CMK (cell line): ENCODE measurements at regions not wholly inside any gene's neighbourhood (a gene's known extent, or its start where the extent isn't known, plus 50 kb on each side); places are given as distances from the start of the nearest gene placed in this dataset.
A peak's percentile ranks its signal among the peaks of the same experiment; 100 is the strongest.

Source experiments
- DNase-seq: peaks from one replicate; pipeline ENCODE4 v3.0.0-alpha.2; 2010; ENCODE audit warnings: low read depth

DNA sequence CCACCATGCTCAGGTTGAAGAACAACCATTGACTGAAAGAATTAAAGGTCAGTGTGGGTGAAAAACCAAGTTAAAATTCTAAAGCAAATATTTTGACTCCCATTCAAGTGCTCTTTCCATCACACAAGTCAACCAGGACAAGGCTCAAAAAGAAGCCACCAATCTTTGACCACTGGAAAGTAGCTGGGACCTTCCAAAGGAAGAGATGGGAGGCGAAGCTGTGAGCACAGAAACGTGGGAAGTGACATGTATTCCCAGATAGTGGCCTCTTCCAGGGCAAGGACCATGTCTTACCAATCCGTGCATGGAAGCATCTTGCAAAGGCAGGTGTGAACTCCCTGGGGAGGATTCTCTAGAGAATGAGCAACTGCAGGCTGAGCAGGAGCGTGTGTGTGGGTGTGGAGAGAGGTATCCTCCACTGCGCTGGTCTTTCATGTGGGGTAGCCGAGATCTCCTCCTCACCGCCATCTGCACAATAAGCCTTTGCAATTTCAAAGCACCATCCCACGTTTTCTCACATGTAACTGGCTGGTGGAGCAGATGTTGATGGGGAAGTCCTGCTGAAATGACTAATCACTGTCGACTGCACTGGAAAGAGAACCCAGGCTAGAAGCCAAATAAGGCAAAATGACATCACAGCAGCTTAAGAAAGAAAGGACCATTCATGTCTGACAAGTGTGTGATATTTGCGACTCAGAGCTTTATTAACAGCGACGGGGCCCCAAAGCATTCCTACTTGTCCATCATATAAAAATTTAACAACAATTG, 189.4 kb upstream of the RREB1 start:
- no peak for DNase-seq

DNA sequence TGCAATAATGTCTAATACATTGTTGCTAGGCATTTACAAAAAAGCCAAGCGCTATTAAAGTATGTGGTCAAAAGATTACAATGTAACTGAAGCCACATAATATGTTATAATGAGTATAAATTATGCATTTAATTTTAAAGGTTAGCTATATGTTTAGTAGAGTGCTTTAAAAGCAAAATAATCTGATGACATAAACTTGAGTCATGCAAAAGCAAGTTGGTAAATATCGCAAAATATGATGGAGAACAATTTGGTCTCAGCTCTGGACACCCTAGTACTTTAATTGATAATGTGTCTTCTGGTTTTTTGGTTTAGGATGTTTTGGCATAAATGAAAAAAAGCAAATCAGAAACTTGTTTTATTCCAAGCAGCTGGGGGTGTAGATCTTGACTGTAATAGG, 188.6 kb upstream of the RREB1 start:
- no peak for DNase-seq

DNA sequence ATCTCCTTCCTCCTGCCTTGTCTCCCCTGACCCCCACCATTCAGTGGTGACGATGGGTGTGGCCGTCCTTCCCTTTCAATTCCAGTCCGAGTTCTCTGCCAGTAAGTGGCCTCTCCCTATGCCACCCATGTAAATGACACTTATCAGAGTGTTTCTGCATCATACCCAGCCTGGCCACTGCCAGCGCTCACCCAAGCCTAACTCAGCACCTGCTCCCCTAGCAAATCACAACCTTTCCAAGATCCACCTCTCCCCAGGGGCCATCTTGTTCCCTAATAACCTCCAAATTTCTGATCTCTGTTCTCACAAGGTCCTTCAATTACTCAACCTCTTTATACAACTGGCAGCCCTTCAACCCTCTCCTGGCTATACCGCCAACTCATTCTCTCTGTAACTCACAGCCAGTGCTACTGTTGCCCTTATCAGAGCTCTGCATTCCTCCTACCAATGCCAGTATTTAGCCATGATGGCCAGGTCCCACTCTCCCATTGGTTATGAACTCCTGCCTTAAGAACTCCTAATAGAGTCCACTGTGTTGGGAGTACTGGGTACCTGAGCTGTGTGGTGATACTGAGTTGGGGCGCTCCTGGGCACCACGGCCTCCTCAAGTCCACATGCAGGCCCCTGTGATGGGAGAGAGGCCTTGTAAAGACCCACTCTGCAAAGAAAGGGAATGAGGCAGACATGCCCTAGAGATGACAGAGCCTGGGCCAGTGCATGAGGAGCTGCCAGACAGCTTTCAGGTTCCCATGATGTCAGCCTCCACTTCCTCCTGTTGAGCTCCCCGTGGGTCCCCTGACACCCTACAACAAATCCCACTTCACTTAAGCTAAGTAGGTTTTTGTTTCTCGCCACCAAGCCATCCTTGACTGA, 187.4 kb upstream of the RREB1 start:
- no peak for DNase-seq

DNA sequence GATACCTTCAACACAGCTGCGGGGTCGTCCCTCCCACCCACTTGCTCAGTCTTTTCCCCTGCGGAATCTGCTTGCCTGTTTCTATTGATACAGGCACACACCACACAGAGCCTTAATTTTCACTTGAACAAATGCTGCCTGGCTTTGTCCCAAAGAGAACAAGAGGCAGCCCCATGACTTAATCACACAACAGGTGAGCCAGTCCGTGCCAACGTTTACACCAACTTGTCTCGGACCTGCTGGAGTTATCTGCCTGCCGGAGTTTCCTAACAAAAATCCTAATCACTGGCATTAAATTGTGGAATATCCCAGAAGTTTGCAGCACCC, 186.8 kb upstream of the RREB1 start:
- no peak for DNase-seq

DNA sequence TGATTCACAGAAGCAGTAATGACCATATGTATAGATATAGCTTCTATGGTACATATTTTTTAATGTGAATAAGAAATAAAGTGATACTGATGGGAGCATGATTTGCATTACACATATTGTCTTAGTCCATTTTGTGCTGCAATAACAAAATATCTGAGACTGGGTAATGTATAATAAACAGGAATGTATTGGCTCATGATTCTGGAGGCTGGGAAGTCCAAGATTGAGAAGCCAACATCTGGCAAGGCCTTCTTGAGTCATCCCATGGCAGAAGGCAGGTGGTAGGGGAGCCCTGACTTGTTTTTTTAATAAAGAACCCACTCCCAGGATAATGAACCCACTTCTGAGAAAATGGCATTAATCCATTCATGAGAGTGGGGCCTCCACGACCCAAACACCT, 185.6 kb upstream of the RREB1 start:
- DNase-seq, result no peak

DNA sequence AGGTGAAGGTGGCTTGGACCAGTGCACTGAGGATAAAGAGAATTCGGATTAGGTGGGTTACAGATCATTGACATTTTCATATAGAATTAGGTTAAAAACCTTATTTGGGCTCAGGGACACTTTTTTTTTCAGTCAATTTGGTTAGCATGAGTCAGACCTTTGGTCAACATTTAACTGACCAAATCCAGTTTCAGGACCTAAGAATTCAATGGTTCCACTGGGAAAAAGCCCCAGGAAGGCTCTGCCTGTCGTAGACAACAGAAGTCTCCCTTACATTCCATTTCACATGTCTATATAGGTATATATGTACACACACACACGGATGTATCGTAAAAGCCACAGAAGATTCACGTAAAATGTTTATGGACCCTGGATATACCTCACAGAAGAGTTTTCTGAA, 184.2 kb upstream of the RREB1 start:
- DNase-seq, result no peak

DNA sequence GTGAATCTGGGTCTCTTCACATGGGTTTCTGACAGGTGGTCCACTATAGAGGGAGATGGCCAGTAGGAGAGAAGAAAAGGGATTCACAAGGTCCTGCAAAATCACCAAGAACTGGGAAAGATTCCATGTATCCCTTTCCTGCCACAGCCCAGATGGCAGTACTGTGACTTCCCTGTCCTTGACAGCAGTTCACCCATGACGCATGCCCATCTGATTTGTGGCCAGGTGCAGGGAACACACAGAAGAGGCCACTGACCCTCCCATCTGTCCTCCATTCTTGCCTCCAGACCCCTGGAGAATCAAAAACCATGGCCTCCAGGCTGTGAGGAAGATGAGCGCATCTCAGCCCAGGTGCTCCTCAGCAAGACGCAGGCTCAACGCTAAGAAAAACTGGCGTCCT, 183.1 kb upstream of the RREB1 start:
- DNase-seq, result no peak

DNA sequence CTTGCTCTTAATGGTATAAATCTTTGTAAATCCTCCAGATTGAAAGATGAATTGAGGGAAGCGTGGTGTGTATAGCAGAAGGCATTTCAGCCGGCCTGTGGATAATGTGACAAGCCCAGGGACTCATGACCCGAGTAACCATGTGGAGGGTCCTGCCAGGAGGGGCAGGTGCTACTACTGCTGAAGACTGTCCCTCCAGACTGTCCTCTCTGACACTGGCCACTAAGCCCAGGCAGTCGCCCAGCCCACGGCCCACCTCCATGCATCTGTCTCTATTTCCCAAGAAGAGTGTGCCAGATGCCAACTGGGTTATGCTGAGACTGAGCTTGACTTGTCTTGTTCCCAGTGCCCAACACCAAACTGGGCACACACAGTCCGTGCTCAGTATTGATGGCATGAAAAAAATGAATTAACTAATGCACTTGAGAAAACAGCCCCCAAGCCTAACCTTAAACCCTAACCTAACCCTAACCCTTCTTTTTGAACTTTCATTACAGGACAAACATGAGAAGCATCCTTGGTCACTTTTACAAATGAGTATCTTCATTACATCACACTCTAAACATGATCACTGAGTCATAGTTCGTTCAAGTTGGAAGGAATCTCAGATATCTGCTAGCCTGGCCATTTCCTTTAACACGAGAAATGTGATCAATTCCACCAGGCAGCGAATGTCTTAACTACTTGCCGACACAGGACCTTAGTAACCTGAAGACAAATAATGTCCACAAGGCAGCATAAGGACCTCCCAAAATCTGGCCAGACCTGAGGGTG, 182.2 kb upstream of the RREB1 start:
- DNase-seq, result no peak

DNA sequence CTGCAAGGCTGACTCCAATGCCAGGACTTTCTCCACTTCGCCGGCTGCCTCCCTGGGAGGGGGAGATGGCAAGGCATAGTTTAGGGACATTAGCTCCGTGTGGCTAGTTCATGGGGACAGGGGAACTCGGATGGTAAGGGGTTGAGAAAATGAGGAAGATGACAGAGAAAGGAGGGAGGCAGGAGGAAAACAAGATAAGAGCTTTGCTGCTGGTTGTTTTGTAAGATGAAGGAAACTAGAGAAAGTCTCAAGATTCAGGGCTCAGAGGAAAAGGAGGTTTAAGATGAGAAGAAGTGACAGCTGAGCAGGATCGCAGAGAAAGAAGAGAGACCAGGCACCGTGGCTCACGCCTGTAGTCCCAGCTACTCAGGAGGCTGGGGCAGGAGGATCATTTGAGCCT, 180.9 kb upstream of the RREB1 start:
- DNase-seq, result no peak

DNA sequence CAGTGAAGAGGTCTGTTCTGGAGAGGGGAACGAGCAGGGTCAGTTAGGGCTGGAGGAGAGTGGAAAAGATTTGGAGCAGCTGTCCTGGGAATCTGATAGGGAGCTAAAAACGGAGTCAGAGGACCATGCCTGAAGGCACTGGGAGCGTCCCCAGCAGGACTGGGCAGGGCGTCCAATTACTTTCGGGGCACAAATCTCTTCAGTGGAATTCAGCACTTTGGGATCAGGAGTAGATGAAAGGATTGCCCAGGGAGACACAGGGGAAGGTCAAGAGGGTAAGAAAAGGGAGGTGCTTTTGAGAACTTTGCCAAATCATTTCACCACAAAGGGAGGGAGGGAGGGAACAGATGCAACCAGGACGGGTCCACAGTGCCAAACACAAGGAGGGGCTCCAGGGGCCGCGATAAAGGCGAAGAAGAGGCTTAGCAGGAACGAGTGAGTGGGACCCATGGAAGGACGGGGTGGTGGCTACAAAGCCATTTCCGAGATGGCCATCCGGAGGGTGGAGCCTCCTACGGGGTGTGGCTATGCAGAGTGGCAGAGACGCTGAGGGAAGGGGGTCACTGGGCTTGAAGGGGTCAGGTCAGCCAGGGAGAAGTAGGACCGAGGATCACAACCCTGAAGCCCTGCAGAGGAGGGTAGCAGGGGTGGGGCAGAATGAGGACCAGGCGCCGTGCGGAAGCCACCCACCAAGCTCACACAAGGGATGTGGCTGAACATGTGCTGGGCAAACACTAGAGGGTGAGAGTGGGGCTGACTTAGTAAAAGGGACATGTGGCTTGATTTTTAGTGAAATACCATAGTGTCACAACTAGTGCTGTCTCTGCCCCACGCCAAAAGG, 180.0 kb upstream of the RREB1 start:
- DNase-seq, result peak; percentile 76

DNA sequence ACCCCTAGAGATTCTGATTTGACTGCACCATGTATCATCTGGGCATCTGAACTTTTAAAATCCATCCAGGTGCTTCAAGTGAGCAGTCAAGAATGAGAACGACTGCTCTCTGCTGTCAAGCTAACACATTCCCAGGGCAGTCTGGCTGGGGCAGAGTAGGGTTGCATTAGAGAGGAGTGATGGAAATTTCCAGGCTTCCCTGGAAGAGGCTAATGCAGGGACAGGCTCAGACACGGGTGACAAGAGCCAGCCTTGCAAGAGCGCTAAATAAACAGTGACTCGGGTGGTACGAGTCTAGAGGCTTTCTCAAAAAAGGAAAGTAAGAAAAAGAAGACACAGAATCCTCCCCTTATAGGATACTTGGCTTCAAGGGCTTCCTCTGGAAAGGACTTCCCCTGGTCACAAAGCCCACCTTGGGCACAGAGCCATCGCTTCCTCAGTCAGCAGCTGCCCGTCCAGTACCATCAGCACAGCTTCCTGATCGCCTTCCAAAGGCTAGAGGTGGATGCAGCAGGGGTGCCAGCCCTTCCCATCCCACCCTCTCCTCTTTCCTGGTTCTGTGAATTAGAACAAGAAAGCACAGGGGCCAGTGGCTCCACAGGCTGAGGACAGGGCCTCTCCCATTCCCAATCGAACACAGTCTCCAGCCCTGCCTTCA, 177.4 kb upstream of the RREB1 start:
- no peak for DNase-seq

DNA sequence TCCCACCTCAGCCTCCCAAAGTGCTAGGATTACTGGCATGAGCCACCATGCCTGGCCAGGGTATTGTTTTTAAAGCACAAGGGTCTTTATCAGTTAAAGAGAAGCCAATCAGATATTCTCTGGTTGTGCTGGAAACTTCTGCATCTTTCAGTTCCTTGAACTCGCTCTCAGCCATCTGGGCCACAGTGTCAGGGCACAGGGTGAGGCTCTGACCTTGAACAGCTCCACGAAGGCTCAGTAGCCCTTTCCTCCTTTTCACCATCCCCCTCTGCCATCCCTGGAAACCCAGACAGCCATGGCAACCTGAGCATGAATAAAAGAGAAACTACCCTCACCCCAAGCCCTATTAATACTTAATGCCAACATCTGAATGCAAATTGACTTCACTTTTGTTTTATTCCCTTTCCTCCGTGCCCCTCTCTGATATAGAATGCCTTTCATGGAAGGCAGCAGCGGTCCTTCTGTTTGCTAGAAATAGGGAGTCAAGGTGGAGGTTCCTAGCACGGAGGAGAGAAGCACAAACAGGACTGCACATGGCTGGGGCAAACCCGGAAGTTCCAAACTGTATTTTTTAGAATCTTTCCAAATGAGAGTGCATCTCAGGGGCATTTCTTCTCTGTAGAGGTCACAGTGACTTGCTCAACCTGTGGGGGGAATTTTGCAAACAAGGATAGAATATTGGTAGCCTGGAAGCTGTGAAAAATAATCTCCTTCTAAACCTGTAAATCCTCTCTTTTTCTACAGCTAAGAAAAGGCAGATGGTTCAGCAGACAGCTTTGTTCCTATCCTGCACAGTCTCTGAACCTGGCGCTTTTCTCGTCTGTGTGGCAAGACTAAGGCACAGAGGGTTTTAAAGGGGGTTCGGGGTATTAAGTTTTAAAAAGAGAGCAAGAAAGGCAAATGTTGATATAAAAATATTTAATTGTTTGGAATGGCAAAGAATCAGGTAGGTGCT, 176.4 kb upstream of the RREB1 start:
- no peak for DNase-seq

DNA sequence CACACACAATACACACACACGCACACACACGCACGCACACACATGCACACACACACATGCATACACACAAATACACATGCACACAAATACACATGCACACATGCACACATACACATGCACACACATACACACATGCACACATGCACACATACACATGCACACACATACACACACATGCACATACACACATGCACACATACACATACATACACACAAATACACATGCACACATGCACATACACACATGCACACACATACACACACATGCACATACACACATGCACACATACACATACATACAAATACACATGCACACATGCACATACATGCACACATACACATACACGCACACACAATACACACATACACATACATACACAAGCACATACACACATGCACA, 175.4 kb upstream of the RREB1 start:
- DNase-seq, result no peak

DNA sequence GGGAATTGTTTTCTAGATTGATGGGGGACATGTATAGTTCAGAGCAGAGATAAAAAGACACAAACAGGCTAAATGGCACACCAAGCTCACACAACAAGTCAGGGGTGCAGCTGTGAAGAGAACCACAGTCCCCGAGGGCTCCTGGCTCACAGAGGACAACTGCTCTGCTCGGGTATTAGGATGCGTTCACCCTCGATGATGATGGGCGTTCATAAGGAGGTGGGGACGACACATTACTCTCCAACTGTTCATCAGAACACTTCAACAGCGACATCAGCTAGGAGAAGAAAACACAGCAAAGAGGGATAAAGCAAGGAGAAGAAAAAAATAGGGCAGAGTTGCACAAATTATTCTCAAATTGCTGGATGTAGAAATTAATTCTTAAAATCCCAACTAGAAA, 174.8 kb upstream of the RREB1 start:
- DNase-seq, result no peak

DNA sequence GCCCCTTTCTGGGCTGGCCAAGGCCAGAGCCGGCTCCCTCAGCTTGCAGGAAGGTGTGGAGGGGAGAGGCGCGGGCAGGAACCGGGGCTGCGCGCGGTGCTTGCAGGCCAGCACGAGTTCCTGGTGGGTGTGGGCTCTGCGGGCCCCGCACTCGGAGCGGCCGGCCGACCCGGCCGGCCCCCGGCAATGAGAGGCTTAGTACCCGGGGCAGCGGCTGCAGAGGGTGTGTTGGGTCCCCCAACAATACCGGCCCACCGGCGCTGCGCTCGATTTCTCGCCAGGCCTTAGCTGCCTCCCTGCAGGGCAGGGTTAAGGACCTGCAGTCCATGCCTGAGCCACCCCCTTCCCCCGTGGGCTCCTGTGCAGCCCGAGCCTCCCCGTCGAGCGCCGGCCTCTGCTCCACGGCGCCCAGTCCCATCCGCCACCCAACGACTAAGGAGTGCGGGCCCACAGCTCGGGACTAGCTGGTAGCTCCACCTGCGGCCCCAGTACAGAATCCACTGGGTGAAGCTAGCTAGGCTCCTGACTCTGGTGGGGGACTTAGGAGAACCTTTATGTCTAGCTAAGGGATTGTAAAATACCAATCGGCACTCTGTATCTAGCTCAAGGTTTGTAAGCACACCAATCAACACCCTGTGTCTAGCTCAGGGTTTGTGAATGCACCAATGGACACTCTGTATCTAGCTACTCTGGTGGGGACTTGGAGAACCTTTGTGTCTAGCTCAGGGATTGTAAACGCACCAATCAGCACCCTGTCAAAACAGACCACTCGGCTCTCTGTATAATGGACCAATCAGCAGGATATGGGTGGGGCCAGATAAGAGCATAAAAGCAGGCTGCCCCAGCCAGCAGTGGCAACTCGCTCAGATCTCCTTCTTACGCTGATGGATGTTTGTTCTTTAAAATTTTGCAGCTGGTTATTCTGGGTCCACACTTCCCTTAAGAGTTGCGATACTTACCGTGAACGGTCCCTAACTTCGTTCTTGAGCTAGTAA, 167.4 kb upstream of the RREB1 start:
- DNase-seq, result no peak

DNA sequence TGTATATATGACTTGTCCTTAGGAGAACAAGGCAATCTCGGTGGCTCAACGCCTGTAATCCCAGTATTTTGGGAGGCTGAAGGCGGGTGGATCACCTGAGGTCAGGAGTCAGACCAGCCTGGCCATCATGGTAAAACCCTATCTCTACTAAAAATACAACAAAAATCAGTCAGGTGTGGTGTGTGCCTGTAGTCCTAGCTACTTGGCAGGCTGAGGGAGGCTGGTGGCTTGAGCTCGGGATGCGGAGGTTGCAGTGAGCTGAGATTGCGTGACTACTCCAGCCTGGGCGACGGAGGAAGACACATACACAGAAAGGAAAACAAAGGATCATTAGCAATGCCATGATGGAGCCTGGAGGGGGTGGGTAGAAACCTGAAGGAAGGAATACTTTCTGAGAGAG, 166.6 kb upstream of the RREB1 start:
- DNase-seq, result no peak

DNA sequence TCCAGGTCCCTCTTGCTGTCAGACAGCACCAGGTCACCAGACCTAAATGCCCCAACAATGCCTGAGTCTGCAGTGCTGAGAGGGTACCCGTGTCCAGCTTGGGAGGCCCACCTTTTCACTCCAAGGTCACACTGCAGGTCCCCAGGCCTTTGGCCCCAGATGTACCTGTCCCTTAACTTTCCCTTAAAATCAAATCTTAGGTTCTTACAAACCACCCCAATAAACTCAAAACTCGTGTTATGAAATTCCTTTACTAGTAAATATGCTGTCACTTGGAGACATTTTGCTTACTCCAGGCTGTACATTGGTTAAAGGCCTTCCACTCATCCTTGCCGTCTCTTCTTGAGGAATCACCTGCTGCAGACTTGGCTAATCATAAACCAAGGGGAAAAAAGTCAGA, 165.7 kb upstream of the RREB1 start:
- no peak for DNase-seq

DNA sequence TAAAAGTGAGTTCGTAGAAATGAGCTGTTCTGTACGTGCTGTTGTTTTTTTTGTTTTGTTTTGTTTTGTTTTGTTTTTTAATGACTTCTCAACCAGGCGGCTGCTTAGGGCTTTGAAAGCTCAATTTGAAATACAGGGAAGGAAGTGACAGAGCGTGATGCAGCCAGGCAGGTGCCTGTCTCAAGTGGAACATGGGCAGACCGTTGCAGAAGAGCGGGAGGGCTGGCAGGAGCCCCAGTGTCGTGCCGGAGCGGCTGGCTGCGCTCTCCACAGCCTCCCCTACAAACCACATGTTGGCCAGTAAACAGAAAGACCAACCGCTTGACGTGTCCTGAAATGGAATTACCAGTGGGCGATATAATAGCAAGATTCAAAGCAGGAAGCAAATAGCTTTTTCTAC, 164.9 kb upstream of the RREB1 start:
- peak; percentile 20 for DNase-seq

DNA sequence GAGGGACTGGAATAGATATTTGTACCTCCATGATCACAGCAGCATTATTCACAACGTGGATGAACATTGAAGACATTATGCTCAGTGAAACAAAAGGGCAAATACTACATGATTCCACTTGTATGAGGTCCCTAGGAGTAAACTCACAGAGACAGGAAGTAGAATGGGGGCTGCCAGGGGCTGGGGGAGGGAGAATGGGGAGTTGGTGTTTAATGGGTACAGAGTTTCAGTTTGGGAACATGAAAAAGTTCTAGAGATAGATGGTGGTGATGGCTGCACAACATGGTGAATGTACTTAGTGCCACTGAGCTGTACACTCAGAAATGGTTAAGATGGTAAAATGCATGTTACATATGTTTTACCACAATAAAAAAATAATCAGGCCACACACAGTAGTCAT, 164.3 kb upstream of the RREB1 start:
- DNase-seq, result no peak
